ENCODE measurements at regions not wholly inside any gene's neighbourhood (a gene's known extent, or its start where the extent isn't known, plus 50 kb on each side); places are given as distances from the start of the nearest gene placed in this dataset.

- no peak for DNase-seq (ENCODE audit: low read depth, low spot score)
These were observed 746.5 kb upstream of the ZNF608 start for GRCh38 chr5:125492977-125493376.

DNA sequence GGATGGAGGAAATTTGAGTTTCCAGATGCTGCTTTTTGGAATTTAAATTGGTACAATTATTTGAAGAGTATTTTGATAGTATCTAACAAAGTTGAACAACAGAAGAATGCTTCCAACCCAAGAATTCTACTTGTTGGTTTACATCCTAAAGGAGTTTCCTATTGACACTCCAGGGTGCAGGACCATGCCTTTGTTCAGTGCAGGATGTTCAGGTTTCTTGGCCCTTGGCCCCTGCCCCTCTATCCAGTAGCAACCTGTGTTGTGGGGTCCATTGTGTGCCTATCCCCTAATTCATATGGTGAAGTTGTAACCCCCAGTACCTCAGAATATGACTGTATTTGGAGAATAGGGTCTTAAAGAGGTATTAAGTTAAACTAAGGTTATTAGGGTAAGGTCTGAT, 750.0 kb upstream of the ZNF608 start:
- no peak for DNase-seq (ENCODE audit: low read depth, low spot score)

GRCh38 chr5:125497651-125498050, 751.2 kb upstream of the ZNF608 start:
- no peak for DNase-seq (ENCODE audit: low read depth, low spot score)

- no peak for DNase-seq (ENCODE audit: low read depth, low spot score)
These were observed 753.3 kb upstream of the ZNF608 start for GRCh38 chr5:125499636-125500332.

DNA sequence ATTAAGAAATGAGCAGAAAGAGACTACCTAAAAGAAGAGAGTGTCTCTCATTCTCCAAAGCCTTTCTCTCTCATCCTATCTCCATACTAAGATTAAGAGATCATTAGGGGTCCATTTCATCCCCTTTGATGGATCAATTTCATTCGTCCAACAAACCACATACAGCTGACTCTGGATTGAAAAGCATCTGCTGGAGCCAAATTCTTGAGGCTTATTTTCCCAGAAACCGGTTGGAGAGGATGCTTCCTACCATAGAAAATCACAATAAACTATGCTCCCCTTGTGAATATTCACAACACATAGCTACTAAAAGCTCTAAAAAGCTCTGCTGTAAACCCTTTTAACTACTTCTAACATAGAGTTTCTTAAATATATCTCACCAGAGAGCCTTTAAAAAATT, 755.0 kb upstream of the ZNF608 start:
- DNase-seq (ENCODE audit: low read depth, low spot score): no peak

DNA sequence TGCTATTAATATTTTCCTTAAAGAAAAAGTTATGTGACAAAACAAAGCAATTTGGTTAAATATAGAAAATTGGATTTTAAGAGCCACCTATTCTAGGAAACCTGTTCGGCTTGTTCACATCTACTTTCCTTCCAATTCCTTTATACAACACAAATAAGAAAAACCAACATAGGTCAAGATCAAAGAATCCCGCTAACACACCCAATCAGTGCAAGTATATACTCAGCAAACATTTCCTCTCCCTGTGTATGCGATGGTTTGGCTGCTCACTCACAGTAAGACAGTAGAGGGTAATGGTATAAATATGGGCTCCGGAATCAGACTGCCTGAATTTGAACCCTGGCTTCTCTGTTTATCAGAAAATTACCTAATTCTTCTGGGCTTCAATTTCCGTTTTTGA, 757.5 kb upstream of the ZNF608 start:
- DNase-seq (ENCODE audit: low read depth, low spot score): no peak

GRCh38 chr5:125505115-125505514, 758.7 kb upstream of the ZNF608 start:
- DNase-seq (ENCODE audit: low read depth, low spot score): no peak

DNA sequence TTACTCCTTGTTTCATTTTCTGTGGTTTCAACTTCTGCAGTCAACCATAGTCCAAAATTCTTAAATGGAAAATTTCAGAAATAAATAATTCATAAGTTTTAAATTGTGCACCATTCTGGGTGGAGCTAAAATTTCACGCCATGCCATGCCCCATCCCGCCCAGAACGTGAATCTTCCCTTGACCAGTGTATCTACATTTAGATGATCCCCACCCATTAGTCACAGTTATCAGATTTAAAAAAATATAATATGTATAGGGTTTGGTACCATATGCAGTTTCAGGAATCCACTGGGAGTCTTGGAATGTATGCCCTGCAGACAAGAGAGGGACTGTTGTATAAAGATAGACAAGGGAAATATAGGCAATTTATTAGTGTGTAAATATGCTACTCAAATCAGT, 759.7 kb upstream of the ZNF608 start:
- DNase-seq (ENCODE audit: low read depth, low spot score): no peak

GRCh38 chr5:125508225-125508624, 761.8 kb upstream of the ZNF608 start:
- no peak for DNase-seq (ENCODE audit: low read depth, low spot score)

DNA sequence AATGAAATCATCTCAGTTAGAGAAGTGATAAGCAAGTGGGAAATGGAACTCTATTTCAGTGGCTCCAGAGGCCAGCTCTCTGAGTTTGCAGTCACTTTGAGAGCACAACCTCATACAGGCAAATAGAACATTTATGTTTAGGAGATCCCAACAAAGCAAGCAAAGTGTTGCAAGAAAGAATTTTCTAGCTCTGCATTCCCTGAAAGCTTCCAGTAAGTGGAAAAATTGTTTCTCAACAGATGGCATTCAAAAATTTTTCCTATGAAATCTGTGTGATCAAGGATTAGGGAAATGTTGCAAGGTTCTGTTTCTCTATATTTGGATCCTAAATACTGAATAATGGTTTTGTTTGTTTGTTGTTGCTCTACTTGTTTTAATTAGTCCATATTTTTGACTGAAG, 764.2 kb upstream of the ZNF608 start:
- no peak for DNase-seq (ENCODE audit: low read depth, low spot score)

- DNase-seq (ENCODE audit: low read depth, low spot score): no peak
These were observed 771.6 kb upstream of the ZNF608 start for GRCh38 chr5:125517973-125518550.

- no peak for DNase-seq (ENCODE audit: low read depth, low spot score)
These were observed 774.9 kb upstream of the ZNF608 start for GRCh38 chr5:125521289-125521688.

DNA sequence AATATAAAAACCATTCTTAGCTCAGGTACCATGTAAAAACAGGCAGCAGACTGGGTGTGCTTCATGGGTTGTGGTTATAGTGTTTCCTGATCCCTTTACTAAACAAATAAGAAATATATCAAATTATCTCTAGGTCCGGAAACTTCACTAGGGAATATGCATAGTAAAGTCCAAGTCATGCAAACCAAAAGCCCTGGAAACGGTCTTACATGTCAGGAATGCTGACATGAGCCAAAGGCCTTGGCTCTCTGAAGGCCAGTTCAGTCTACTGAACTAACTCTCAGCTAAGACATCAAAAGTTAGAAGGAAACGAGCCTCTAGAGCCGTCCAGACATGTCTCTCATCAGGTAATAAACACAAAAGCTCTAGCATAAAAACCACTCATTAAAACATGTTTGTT, 778.9 kb upstream of the ZNF608 start:
- no peak for DNase-seq (ENCODE audit: low read depth, low spot score)

GRCh38 chr5:125526966-125527365, 780.5 kb upstream of the ZNF608 start:
- no peak for DNase-seq (ENCODE audit: low read depth, low spot score)

DNA sequence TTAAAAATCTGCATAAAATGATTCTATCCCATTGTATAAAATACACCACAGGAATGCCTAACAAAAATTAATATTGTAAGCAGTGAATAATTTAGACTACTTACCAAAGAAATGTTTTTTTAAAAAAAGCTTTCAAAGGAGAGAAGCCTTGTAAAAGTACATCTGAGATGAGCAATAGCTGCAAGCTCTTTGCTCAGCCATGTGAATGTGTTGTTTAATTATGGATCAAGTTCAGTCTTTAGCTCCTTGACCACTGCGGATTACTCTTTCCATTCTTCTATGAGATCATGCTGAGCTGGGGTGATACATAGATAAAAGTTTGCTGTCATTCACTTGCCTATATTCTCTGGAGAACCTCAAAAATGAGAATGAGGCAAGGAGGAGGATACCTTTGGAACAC, 782.4 kb upstream of the ZNF608 start:
- DNase-seq (ENCODE audit: low read depth, low spot score): no peak

GRCh38 chr5:125530833-125531615, 784.6 kb upstream of the ZNF608 start:
- no peak for DNase-seq (ENCODE audit: low read depth, low spot score)

DNA sequence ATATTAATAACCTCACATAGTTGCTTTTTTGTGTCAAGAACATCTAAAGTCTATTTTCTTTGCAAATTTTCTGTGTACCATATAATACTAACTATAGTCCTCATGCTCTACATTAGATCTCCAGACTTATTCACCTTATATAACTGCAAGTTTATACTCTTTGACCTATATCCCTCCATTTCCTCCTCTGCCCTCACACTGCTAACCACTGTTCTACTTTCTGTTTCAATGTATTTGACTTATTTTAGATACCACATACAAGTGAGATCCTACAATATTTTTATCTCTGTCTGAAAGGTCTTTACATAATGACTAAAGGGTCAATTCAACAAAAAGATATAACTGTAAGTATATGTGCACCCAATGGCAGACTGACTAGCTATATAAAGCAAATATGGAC, 789.7 kb upstream of the ZNF608 start:
- DNase-seq (ENCODE audit: low read depth, low spot score): no peak

- no peak for DNase-seq (ENCODE audit: low read depth, low spot score)
These were observed 790.1 kb upstream of the ZNF608 start for GRCh38 chr5:125536582-125536981.

- DNase-seq (ENCODE audit: low read depth, low spot score): no peak
These were observed 791.2 kb upstream of the ZNF608 start for GRCh38 chr5:125537661-125538060.

- DNase-seq (ENCODE audit: low read depth, low spot score): no peak
These were observed 792.0 kb upstream of the ZNF608 start for GRCh38 chr5:125538469-125538868.

DNA sequence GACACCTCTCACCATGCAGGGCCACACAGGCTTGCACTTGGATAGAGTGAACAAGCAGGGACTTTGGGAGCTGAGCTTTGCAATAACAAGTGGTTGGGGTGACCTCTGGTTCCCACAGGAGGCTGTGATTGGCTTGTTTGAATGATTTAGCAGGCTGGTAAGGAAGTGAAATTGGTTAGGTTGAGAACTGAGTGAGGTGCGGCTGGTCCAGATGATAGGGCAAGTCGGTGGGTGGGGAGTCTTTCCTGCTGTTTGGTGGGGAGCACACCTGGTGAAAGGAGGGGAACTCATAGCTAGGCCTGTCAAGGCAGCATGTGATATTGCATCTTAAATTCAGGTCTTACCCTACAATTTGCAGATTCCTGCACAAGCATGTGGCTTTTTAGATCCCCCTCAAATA, 794.6 kb upstream of the ZNF608 start:
- DNase-seq (ENCODE audit: low read depth, low spot score): no peak

GRCh38 chr5:125549322-125549911, 803.0 kb upstream of the ZNF608 start:
- peak; percentile 36 for DNase-seq (ENCODE audit: low read depth, low spot score)

- DNase-seq (ENCODE audit: low read depth, low spot score): peak; percentile 41
These were observed 803.8 kb upstream of the ZNF608 start for GRCh38 chr5:125550274-125550673.

All from brain pericyte (primary cell).